BLaER1 (cell line): ENCODE measurements at regions not wholly inside any gene's neighbourhood (a gene's known extent, or its start where the extent isn't known, plus 50 kb on each side); places are given as distances from the start of the nearest gene placed in this dataset.
"Not testable (repeated sequence)": the region's sequence is repeated elsewhere in the genome, so short reads cannot be mapped to it uniquely, and the experiment has no call there.

ENCODE experiments used
- H3K27ac ChIP-seq: shearing (Covaris generic); formaldehyde crosslinking; 2 replicates; pipeline ENCODE4 v1.8.1; 2022
- H3K27me3 ChIP-seq: shearing (Covaris generic); formaldehyde crosslinking; 2 replicates; pipeline ENCODE4 v1.8.1; 2022
- H3K36me3 ChIP-seq: shearing (Covaris generic); formaldehyde crosslinking; 2 replicates; pipeline ENCODE4 v1.8.1; 2022
- H3K4me1 ChIP-seq: shearing (Covaris generic); formaldehyde crosslinking; 2 replicates; pipeline ENCODE4 v1.8.1; 2022
- H3K4me2 ChIP-seq: shearing (Covaris generic); formaldehyde crosslinking; 2 replicates; pipeline ENCODE4 v1.8.1; 2022
- H3K4me3 ChIP-seq: shearing (Covaris generic); formaldehyde crosslinking; 2 replicates; pipeline ENCODE4 v1.8.1; 2022
- H3K9ac ChIP-seq: shearing (Covaris generic); formaldehyde crosslinking; 2 replicates; pipeline ENCODE4 v1.8.1; 2022
- H3K9me3 ChIP-seq: shearing (Covaris generic); formaldehyde crosslinking; 2 replicates; pipeline ENCODE4 v1.8.1; 2022
- H4K20me1 ChIP-seq: shearing (Covaris generic); formaldehyde crosslinking; 2 replicates; pipeline ENCODE4 v1.8.1; 2022
- Cebpa-rat ChIP-seq: shearing (Covaris generic); IDR thresholded peaks from 2 replicates; pipeline ENCODE4 v1.8.1; 2022

DNA sequence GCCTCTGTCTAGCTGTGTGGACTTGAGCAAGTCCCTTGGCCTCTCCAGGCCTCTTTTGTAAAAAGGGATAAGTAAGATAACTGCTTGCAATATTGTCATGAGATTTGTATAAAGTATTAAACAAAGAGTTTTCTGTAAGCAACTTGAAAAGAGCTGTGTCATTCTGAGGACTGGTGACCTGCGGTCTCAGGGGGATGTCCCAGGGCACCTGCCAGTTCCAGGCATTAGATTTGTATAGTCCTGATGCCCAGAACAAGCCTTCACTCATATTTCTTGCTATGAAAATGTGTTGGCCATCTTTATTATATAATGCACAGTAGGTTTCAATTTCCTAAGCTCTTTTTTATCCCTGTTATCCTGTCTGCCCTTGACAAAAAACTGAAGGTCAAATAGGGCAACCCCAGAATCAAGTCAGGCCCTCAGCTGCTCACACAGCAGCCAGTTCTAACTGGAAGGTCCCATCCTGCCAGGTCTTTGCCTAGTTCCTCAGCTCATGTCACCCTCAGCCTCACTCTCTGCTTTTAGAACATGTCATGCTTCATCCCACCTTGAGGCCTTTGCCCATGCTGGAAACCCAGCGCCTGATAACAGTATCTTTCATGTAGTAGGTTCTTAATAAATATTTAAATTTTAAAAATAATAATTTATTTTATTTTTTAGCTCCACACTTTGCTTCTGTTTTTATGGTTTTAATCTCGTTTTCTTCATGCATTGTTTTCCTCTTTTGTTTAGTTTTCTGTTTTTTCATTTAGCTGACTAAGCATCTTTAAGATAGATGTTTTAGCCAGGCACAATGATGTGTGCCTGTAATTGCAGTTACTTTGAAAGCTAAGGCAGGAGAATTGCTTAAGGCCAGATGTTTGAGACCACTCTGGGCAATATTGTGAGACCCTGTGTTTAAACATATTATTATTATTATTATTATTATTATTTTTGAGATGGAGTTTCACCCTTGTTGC lies 87.5 kb upstream of the ZNF92 start:
- no peak for TF ChIP-seq Cebpa-rat
- Histone ChIP-seq H3K27ac (no peak overlapping the region), H4K20me1 (no peaks in the 10 kb centered on the region), H3K4me2 (no peak overlapping the region), H3K9ac (no peak overlapping the region), H3K27me3 (no peaks in the 10 kb centered on the region), H3K9me3 (peaks cover 38% of the 10 kb centered on the region), H3K36me3 (peaks cover 3% of the 10 kb centered on the region; the same call in 1 of the 2 replicates), H3K4me1 (no peaks in the 10 kb centered on the region), H3K4me3 (no peak overlapping the region)

- not testable (repeated sequence) for H3K4me3 ChIP-seq, H3K4me1 ChIP-seq, H3K27ac ChIP-seq, H3K9ac ChIP-seq, H3K4me2 ChIP-seq, H3K27me3 ChIP-seq, H4K20me1 ChIP-seq, H3K36me3 ChIP-seq
- H3K9me3 ChIP-seq: peaks cover 46% of the 10 kb centered on the region
Observed at GRCh38 chr7:65285241-65285640, 88.4 kb upstream of the ZNF92 start.

GRCh38 chr7:65279795-65280194 lies 93.9 kb upstream of the ZNF92 start:
- H3K9me3 ChIP-seq: peaks cover 69% of the 10 kb centered on the region
- H3K4me1 ChIP-seq: no peaks in the 10 kb centered on the region
- H3K36me3 ChIP-seq: peaks cover 8% of the 10 kb centered on the region; the same call in 1 of the 2 replicates
- no peak overlapping the region for H3K27ac ChIP-seq
- H4K20me1 ChIP-seq: no peaks in the 10 kb centered on the region
- no peak overlapping the region for H3K9ac ChIP-seq
- TF ChIP-seq Cebpa-rat: no peak
- H3K4me3 ChIP-seq: no peak overlapping the region
- no peaks in the 10 kb centered on the region for H3K27me3 ChIP-seq
- no peak overlapping the region for H3K4me2 ChIP-seq

GRCh38 chr7:65276822-65277221 lies 96.8 kb upstream of the ZNF92 start:
- no peak for TF ChIP-seq Cebpa-rat
- Histone ChIP-seq H3K27ac (no peak overlapping the region), H3K4me2 (no peak overlapping the region), H3K4me1 (no peaks in the 10 kb centered on the region), H3K9ac (no peak overlapping the region), H4K20me1 (no peaks in the 10 kb centered on the region), H3K36me3 (peaks cover 13% of the 10 kb centered on the region; the same call in 1 of the 2 replicates), H3K4me3 (no peak overlapping the region), H3K27me3 (no peaks in the 10 kb centered on the region), H3K9me3 (peaks cover 55% of the 10 kb centered on the region)

DNA sequence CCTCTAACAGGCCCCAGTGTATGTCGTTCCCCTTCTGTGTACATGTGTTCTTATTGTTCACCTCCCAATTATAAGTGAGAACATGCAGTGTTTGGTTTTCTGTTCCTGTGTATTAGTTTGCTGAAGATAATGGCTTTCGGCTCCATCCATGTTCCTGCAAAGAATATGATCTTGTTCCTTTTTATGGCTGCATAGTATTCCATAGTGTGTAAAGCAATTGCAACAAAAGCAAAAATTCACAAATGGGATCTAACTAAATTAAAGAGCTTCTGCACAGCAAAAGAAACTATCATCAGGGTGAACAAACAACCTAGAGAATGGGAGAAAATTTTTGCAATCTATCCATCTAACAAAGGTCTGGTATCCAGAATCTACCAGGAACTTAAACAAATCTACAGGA lies 102.2 kb upstream of the ZNF92 start:
- peaks cover 33% of the 10 kb centered on the region for H3K9me3 ChIP-seq
- not testable (repeated sequence) for H3K4me1 ChIP-seq, H3K4me2 ChIP-seq, H3K9ac ChIP-seq, H3K4me3 ChIP-seq, H4K20me1 ChIP-seq, H3K27ac ChIP-seq, H3K27me3 ChIP-seq
- H3K36me3 ChIP-seq: peaks cover 13% of the 10 kb centered on the region; the same call in 1 of the 2 replicates

- H4K20me1 ChIP-seq: no peaks in the 10 kb centered on the region
- H3K9me3 ChIP-seq: peaks cover 12% of the 10 kb centered on the region
- H3K27ac ChIP-seq: peak overlapping the region; percentile 80
- H3K4me2 ChIP-seq: peak overlapping the region; percentile 73
- no peaks in the 10 kb centered on the region for H3K27me3 ChIP-seq
- TF ChIP-seq Cebpa-rat: no peak
- H3K4me1 ChIP-seq: 0 out of 2 replicates have a peak, but pooled peaks cover 4% of the 10 kb centered on the region
- peak overlapping the region; percentile 71 for H3K4me3 ChIP-seq
- peak overlapping the region; percentile 83 for H3K9ac ChIP-seq
- peaks cover under 1% of the 10 kb centered on the region; the same call in 1 of the 2 replicates for H3K36me3 ChIP-seq
Observed at GRCh38 chr7:65269150-65269856, 104.4 kb upstream of the ZNF92 start.

DNA sequence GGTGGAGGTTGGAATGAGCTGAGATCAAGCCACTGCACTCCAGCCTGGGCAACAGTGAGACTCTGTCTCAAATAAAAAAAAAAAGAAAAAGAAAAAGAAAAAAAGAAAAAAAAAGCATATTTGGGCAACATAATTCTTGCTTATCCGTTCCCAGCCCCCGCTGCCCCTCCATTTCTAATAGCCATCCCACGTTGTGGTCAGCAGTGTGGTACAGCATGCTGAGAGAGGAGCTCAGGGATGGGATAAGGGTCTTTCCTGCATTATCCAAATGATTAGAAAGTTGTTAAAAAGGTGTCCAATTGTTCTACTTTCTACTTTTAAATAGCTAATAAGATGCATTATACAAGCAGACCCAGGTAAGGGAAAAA lies 104.9 kb upstream of the ZNF92 start:
- Histone ChIP-seq H3K9ac (no peak overlapping the region), H3K4me1 (0 out of 2 replicates have a peak, but pooled peaks cover 4% of the 10 kb centered on the region), H4K20me1 (no peaks in the 10 kb centered on the region), H3K9me3 (peaks cover 10% of the 10 kb centered on the region), H3K27me3 (no peaks in the 10 kb centered on the region), H3K27ac (no peak overlapping the region), H3K4me2 (peak overlapping the region; percentile 73), H3K4me3 (peak overlapping the region; percentile 71), H3K36me3 (no peaks in the 10 kb centered on the region)
- no peak for TF ChIP-seq Cebpa-rat

DNA sequence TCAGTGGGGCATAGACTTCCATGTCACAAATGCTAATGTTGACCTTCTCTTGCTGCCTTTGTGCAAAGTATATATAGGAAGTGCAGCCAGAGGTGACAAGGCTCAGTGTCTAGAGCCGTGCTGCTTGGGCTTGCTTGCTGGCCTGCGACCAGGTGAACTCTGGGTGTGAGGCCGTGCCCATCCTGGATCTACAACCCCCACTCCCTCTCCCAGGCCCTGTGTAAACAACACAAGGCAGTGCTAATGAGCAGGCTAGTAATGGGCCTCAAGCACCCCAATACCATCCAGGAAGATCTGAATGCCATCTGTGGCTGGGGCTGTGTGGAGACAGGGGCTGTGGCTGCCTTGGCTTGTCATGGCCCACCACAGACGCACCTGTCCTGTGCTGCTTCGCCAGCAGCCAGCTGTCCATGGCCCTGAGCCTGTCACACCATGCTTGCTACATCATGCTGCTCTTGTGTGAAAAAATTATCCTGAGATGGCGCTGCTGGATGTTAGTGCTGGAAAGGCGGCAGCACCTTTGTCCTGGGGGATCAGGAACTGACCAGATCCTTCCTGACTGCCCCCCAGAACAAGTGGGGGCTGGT lies 107.6 kb upstream of the ZNF92 start:
- no peak overlapping the region for H3K9ac ChIP-seq
- no peak for TF ChIP-seq Cebpa-rat

GRCh38 chr7:65264258-65264657 lies 109.4 kb upstream of the ZNF92 start:
- Histone ChIP-seq H3K4me3 (no peak overlapping the region), H3K36me3 (no peaks in the 10 kb centered on the region), H3K4me1 (no peaks in the 10 kb centered on the region), H4K20me1 (no peaks in the 10 kb centered on the region), H3K27ac (no peak overlapping the region), H3K9ac (no peak overlapping the region), H3K9me3 (no peaks in the 10 kb centered on the region), H3K4me2 (no peak overlapping the region), H3K27me3 (no peaks in the 10 kb centered on the region)
- TF ChIP-seq Cebpa-rat: no peak

More for the DNA sequence above, 107.6 kb upstream of the ZNF92 start:
- Histone ChIP-seq H3K4me3 (no peak overlapping the region), H3K4me1 (0 out of 2 replicates have a peak, but pooled peaks cover 4% of the 10 kb centered on the region), H3K36me3 (no peaks in the 10 kb centered on the region), H3K27me3 (no peaks in the 10 kb centered on the region), H4K20me1 (no peaks in the 10 kb centered on the region), H3K27ac (no peak overlapping the region), H3K4me2 (no peak overlapping the region), H3K9me3 (no peaks in the 10 kb centered on the region)

DNA sequence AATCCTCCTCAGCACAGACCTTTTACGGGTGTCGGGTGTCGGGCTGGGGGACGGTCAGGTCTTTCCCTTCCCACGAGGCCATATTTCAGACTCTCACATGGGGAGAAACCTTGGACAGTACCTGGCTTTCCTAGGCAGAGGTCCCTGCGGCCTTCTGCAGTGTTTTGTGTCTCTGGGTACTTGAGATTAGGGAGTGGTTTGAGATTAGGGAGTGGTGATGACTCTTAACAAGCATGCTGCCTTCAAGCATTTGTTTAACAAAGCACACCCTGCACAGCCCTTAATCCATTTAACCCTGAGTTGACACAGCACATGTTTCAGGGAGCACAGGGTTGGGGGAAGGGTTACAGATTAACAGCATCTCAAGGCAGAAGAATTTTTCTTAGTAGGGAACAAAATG lies 113.0 kb upstream of the ZNF92 start:
- not testable (repeated sequence) for H3K9me3 ChIP-seq, H4K20me1 ChIP-seq, H3K27ac ChIP-seq, H3K4me3 ChIP-seq, H3K36me3 ChIP-seq, H3K4me2 ChIP-seq, H3K9ac ChIP-seq, H3K27me3 ChIP-seq, H3K4me1 ChIP-seq

- H3K4me2 ChIP-seq, H3K4me3 ChIP-seq, H3K4me1 ChIP-seq, H3K9ac ChIP-seq, H3K36me3 ChIP-seq, H3K9me3 ChIP-seq, H3K27me3 ChIP-seq, H4K20me1 ChIP-seq, H3K27ac ChIP-seq: not testable (repeated sequence)
Observed at GRCh38 chr7:65259864-65260525, 113.7 kb upstream of the ZNF92 start.
